Testis (tissue), 2 donors: ENCODE measurements at regions not wholly inside any gene's neighbourhood (a gene's known extent, or its start where the extent isn't known, plus 50 kb on each side); places are given as distances from the start of the nearest gene placed in this dataset.

Experiments
- DNase-seq: peaks from one replicate; pipeline ENCODE4 v3.0.0-alpha.2; 2019
- H3K27ac ChIP-seq, 2 donors: fragments of 200-600 bp; sonication (generic); one replicate each; pipeline ENCODE4 v1.5.1; 2019
- H3K27me3 ChIP-seq: fragments of 200-600 bp; sonication (generic); one replicate; pipeline ENCODE4 v1.5.1; 2019
- H3K36me3 ChIP-seq: fragments of 200-600 bp; sonication (generic); one replicate; pipeline ENCODE4 v1.5.1; 2017; ENCODE audit warnings: low read depth; ENCODE audit errors: missing control alignments
- H3K4me1 ChIP-seq: fragments of 200-600 bp; sonication (generic); one replicate; pipeline ENCODE4 v1.5.1; 2019
- H3K4me3 ChIP-seq, 2 donors: fragments of 200-600 bp; sonication (generic); one replicate each; pipeline ENCODE4 v1.5.1; 2017 to 2019
- H3K9me3 ChIP-seq: fragments of 200-600 bp; sonication (generic); one replicate; pipeline ENCODE4 v1.5.1; 2017
- POLR2A ChIP-seq: fragments of 450-650 bp; IDR thresholded peaks from one replicate; pipeline ENCODE4 v1.6.1; 2017; ENCODE audit warnings: antibody characterized with exemption, mild to moderate bottlenecking, moderate library complexity
- WGBS, 2 donors: methylation state at CpG; one replicate each; pipeline ENCODE4 v1.1.5; 2018; 5-methylcytosine and 5-hydroxymethylcytosine counted together
- intact Hi-C: fragments of 100-400 bp; cut with DNase I; formaldehyde crosslinking; loops from one replicate; pipeline ENCODE4 v1.15.1; 2023; ENCODE audit warnings: low total_unique reads
- TF ChIP-seq, protein P1 (sequence below), 3 experiments: fragments of 450-650 bp in 2 of 3; fragments of 200-600 bp in 1 of 3; sonication (generic) in 1 of 3; IDR thresholded peaks; one replicate each; pipeline ENCODE4 v1.5.1; 2016 to 2019; ENCODE audit warnings: antibody characterized with exemption in 3 of 3, mild to moderate bottlenecking in 2 of 3, moderate library complexity in 1 of 3

DNA sequence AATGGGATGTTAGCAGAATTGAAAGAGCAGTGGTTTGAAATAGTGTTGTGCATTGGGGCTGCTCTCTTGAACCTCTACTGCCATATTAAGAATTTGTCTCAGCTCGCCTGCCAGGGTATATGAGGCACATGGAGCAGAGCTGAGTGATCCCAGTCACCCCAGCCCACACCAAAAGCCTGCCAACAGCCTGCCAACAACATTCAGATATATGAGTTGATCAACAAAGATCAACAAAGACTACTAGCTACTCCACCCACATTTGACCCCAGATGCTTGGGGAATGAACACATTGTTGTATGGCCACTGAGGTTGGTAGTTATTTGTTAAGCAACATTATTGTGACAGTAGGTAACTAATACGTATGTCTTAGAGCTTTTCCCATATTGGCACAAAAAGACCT, 570.9 kb upstream of the IL12A start:
- DNase-seq: no peak
- no peak overlapping the region for H3K27ac ChIP-seq
- WGBS, 2 donors: 76 to 81% methylated on average over 2 of the region's 2 CpGs
- no peaks in the 10 kb centered on the region for H3K9me3 ChIP-seq
- H3K4me3 ChIP-seq: no peak overlapping the region
- TF ChIP-seq, protein P1, sequence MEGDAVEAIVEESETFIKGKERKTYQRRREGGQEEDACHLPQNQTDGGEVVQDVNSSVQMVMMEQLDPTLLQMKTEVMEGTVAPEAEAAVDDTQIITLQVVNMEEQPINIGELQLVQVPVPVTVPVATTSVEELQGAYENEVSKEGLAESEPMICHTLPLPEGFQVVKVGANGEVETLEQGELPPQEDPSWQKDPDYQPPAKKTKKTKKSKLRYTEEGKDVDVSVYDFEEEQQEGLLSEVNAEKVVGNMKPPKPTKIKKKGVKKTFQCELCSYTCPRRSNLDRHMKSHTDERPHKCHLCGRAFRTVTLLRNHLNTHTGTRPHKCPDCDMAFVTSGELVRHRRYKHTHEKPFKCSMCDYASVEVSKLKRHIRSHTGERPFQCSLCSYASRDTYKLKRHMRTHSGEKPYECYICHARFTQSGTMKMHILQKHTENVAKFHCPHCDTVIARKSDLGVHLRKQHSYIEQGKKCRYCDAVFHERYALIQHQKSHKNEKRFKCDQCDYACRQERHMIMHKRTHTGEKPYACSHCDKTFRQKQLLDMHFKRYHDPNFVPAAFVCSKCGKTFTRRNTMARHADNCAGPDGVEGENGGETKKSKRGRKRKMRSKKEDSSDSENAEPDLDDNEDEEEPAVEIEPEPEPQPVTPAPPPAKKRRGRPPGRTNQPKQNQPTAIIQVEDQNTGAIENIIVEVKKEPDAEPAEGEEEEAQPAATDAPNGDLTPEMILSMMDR (IDR thresholded peaks at IDR 0.05): no peak
- no peak for TF ChIP-seq POLR2A
- no peaks in the 10 kb centered on the region for H3K4me1 ChIP-seq
- intact Hi-C loops: no loop called here
- no peaks in the 10 kb centered on the region for H3K36me3 ChIP-seq
- no peaks in the 10 kb centered on the region for H3K27me3 ChIP-seq

DNA sequence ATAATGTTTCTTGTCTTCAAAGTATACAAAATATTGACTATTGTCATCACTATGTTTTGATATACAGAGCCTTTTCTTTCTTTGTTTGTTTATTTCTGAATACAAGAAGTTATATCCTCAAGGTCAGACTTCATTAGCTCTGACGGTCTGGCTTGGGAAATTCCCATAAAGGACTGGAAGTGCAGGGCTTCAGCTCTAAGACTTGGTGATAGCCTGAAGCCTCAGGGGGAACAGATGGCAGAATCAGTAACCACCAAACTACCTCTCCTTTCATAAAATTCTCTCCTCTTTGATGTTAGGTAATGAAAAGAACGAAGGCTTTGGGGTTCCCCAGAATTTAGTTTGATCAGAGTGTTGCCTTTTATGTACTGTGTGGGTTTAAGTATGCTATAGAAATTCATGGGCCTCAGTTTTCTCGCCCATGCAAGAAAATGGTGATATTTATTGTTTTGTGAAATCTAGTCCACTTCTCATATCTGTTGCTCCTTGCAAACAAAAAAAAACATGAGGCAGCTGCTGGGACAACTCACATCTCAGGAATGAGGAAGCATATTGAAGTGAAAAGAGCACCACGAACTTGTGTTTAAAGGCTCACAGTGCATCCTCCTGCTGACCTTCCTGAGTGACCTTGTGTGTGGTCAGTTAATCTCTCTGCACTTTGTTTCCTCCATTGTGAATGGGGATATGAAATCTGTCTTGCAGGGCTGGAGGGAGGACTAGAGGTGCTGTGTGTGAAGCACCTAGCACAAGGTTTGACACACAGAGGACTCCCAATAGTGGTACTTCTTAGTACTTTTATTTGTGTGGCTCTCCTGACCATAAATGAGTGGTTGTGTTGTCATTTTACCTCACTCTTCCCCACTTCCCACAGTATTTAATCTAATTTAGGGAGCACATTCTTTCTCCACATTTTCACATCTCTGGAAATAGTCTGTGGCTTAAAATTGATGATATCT, 569.8 kb upstream of the IL12A start:
- WGBS, 2 donors: 38 to 47% methylated on average over 4 of the region's 4 CpGs
- intact Hi-C loops: no loop called here
- no peaks in the 10 kb centered on the region for H3K9me3 ChIP-seq

DNA sequence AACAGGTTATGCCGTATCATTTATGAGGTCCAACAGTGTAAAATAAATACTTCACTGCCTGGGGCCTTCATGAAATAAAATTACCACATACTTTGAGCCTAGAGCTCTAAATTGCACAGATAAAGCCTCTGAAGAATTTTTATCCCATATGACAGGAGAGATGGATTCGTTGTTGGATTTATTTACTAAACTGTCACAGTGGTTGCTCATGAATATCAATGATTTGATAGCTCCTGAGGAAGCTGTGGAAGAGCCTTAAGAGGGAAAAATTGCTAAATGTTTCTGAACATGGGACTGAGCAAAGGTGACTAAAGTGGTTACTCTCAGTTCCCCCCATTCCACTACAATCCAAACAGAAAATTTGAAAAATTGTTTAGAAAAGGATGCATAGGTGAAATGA, 558.9 kb upstream of the IL12A start:
- DNase-seq: no peak
- TF ChIP-seq POLR2A: no peak
- TF ChIP-seq, protein P1 (IDR thresholded peaks at IDR 0.05): no peak
- no peaks in the 10 kb centered on the region for H3K9me3 ChIP-seq
- H3K27me3 ChIP-seq: no peaks in the 10 kb centered on the region
- H3K4me1 ChIP-seq: no peaks in the 10 kb centered on the region
- no peak overlapping the region for H3K27ac ChIP-seq
- H3K36me3 ChIP-seq: no peaks in the 10 kb centered on the region
- intact Hi-C loops: no loop called here
- WGBS, 2 donors: 71 to 85% methylated on average over 2 of the region's 2 CpGs
- no peak overlapping the region for H3K4me3 ChIP-seq

More for the DNA sequence above, 569.8 kb upstream of the IL12A start:
- Histone ChIP-seq H3K27me3 (no peaks in the 10 kb centered on the region), H3K27ac (no peak overlapping the region), H3K4me3 (no peak overlapping the region), H3K4me1 (no peaks in the 10 kb centered on the region), H3K36me3 (no peaks in the 10 kb centered on the region)
- TF ChIP-seq POLR2A: no peak
- TF ChIP-seq, protein P1 (IDR thresholded peaks at IDR 0.05): no peak
- DNase-seq: no peak

DNA sequence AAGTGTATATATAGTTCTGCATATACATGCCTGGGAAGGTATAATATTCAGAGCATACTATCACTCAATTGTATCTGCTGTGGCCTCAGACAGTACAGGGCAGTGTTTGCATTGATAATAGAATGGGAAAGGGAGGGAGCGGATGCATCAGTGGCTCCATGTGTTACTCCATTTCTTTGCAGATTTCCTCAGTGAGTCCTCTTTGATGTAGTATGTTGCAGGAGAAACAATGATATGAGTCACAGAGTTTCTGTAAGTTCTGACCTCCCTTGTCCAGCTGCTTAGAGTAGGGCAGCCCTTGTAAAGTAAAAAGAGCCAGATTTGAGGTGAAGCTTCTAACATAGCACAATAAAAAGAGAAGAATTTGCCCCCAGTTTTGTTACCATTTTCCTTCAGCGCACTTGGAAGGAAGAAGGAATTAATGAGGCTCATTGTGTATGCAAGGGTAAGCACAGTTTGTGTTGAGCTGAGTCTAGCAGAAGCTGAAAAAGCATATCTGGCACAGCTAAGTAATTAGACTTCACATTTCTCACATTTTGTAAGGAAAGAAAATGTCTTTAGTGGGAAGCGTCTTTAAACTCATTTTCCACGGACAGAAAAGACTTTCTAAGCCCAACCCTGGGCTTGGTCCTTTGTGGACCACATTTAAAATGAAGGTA, 555.8 kb upstream of the IL12A start:
- no peaks in the 10 kb centered on the region for H3K9me3 ChIP-seq
- TF ChIP-seq POLR2A: no peak
- TF ChIP-seq, protein P1 (IDR thresholded peaks at IDR 0.05): no peak
- no peaks in the 10 kb centered on the region for H3K4me1 ChIP-seq
- H3K27me3 ChIP-seq: no peaks in the 10 kb centered on the region
- intact Hi-C loops: no loop called here
- H3K4me3 ChIP-seq: no peak overlapping the region
- H3K36me3 ChIP-seq: no peaks in the 10 kb centered on the region
- DNase-seq: no peak
- H3K27ac ChIP-seq: no peak overlapping the region
- 80 to 86% methylated on average over 4 of the region's 4 CpGs for WGBS, 2 donors
